ENCODE measurements at regions not wholly inside any gene's neighbourhood (a gene's known extent, or its start where the extent isn't known, plus 50 kb on each side); places are given as distances from the start of the nearest gene placed in this dataset.

GRCh38 chr18:22296304-22296703, 121.4 kb downstream of the CTAGE1 start:
- no CpG with 5 or more reads among the region's 3 CpGs for WGBS (ENCODE audit: extremely low coverage, insufficient read length, low lambda C conversion rate)
- Histone ChIP-seq H2AK5ac (ENCODE audit: insufficient read length, low read length) (no peak overlapping the region), H3T11ph (ENCODE audit: low read length) (no peak overlapping the region), H3K4me1 (ENCODE audit: insufficient read depth, low read length) (no peaks in the 10 kb centered on the region), H2AFZ (ENCODE audit: low read length) (no peak overlapping the region), H4K5ac (ENCODE audit: insufficient read length, low read depth, low read length) (no peak overlapping the region), H3K14ac (ENCODE audit: insufficient read depth, low read length) (no peak overlapping the region), H3K23me2 (ENCODE audit: insufficient read length, low read depth, low read length, poor library complexity, severe bottlenecking) (no peaks in the 10 kb centered on the region), H3K4me2 (ENCODE audit: insufficient read depth, insufficient read length, low read length) (no peak overlapping the region), H3K4ac (ENCODE audit: low read depth, low read length) (no peak overlapping the region), H4K20me1 (ENCODE audit: control insufficient read depth, insufficient read depth, insufficient read length) (no peaks in the 10 kb centered on the region), H3K79me1 (ENCODE audit: insufficient read depth, low read depth, low read length, poor library complexity, severe bottlenecking) (no peaks in the 10 kb centered on the region), H3K27ac (ENCODE audit: insufficient read length, low read depth, low read length) (no peak overlapping the region), H2BK15ac (ENCODE audit: low read depth, low read length) (no peak overlapping the region), H2BK5ac (ENCODE audit: insufficient read length, low read length) (no peak overlapping the region), H2BK120ac (ENCODE audit: low read depth, low read length, poor library complexity, severe bottlenecking) (no peak overlapping the region), H4K91ac (ENCODE audit: insufficient read length, low read depth, low read length) (no peak overlapping the region), H3K79me2 (ENCODE audit: insufficient read depth, low read length) (no peaks in the 10 kb centered on the region), H2BK12ac (ENCODE audit: insufficient read length, low read depth, low read length) (no peak overlapping the region), H3K9ac (ENCODE audit: extremely low read depth, insufficient read length, low read length) (no peak overlapping the region), H2BK20ac (ENCODE audit: low read depth, low read length, poor library complexity, severe bottlenecking) (no peak overlapping the region), H3K23ac (ENCODE audit: insufficient read length, low read depth, low read length) (no peak overlapping the region), H3K9me3 (ENCODE audit: control insufficient read depth, low read depth, low read length) (no peaks in the 10 kb centered on the region), H3K18ac (ENCODE audit: insufficient read length, low read depth, low read length) (no peak overlapping the region), H4K8ac (replicated peaks; ENCODE audit: insufficient read length, low read depth, low read length) (no peak overlapping the region), H3K27me3 (ENCODE audit: insufficient read depth, low read length) (no peaks in the 10 kb centered on the region), H3K56ac (ENCODE audit: insufficient read length, low read depth, low read length) (no peak overlapping the region)
- Mint-ChIP-seq H3K36me3 (ENCODE audit: insufficient read depth in 1 of 3, low read depth in 3 of 3) (no peaks in the 10 kb centered on the region), H3K27ac (no peak overlapping the region), H3K4me1 (no peaks in the 10 kb centered on the region), H3K27me3 (ENCODE audit: low read depth) (peaks cover 8% of the 10 kb centered on the region; the same call in 1 of the 2 replicates), H3K9me3 (no peaks in the 10 kb centered on the region), H3K4me3 (no peak overlapping the region)
- no peak for DNase-seq
- no peak for TF ChIP-seq CTCF (conservative IDR thresholded peaks at IDR 0.05)
